HEK293T (cell line): ENCODE measurements at regions not wholly inside any gene's neighbourhood (a gene's known extent, or its start where the extent isn't known, plus 50 kb on each side); places are given as distances from the start of the nearest gene placed in this dataset.

Experiments
- ARNT ChIP-seq: fragments of 450-650 bp; IDR thresholded peaks from 2 replicates; pipeline ENCODE4 v1.6.1; 2017; ENCODE audit warnings: mild to moderate bottlenecking
- BHLHE40 ChIP-seq: fragments of 450-650 bp; IDR thresholded peaks from 2 replicates; pipeline ENCODE4 v1.6.1; 2016; ENCODE audit warnings: mild to moderate bottlenecking, moderate library complexity, borderline replicate concordance
- ELF4 ChIP-seq: fragments of 450-650 bp; IDR thresholded peaks from 2 replicates; pipeline ENCODE4 v1.6.1; 2017; ENCODE audit warnings: antibody characterized with exemption
- FOXA1 ChIP-seq: fragments of 450-650 bp; IDR thresholded peaks from 2 replicates; pipeline ENCODE4 v1.6.1; 2016; ENCODE audit warnings: mild to moderate bottlenecking
- LEF1 ChIP-seq: fragments of 450-650 bp; IDR thresholded peaks from 2 replicates; pipeline ENCODE4 v1.6.1; 2017; ENCODE audit warnings: mild to moderate bottlenecking, borderline replicate concordance
- SUZ12 ChIP-seq: fragments of 450-650 bp; IDR thresholded peaks from 2 replicates; pipeline ENCODE4 v1.6.1; 2016; ENCODE audit warnings: mild to moderate bottlenecking
- TF ChIP-seq, protein P1 (sequence below): fragments of 450-650 bp; IDR thresholded peaks from 2 replicates; pipeline ENCODE4 v1.6.1; 2016

DNA sequence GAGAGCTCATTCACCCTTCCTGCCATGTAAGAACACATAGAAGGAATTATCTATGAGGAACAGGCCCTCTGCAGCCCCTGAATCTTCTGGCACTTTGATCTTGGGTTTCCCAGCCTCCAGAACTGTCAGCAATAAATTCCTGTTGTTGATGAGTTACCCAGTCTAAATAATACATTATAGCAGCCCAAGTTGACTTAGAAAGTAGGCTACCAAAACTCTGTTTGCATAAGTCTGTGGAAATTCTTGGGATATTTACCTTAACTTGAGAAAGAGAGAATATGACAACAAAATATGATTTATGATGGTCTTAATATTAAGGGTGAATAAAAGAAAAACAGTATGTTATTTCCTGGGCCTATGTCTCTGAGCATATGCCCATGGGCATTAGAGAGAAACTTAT lies 433.0 kb upstream of the LMO3 start:
- TF ChIP-seq, protein P1, sequence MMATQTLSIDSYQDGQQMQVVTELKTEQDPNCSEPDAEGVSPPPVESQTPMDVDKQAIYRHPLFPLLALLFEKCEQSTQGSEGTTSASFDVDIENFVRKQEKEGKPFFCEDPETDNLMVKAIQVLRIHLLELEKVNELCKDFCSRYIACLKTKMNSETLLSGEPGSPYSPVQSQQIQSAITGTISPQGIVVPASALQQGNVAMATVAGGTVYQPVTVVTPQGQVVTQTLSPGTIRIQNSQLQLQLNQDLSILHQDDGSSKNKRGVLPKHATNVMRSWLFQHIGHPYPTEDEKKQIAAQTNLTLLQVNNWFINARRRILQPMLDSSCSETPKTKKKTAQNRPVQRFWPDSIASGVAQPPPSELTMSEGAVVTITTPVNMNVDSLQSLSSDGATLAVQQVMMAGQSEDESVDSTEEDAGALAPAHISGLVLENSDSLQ = no peak
- no peak for TF ChIP-seq SUZ12
- TF ChIP-seq FOXA1 = no peak
- TF ChIP-seq ARNT = no peak
- TF ChIP-seq BHLHE40 = no peak
- TF ChIP-seq ELF4 = no peak
- no peak for TF ChIP-seq LEF1
